DMS153 treated with DMSO at 0.1 percent for 48 hours (cell line): ENCODE measurements at regions not wholly inside any gene's neighbourhood (a gene's known extent, or its start where the extent isn't known, plus 50 kb on each side); places are given as distances from the start of the nearest gene placed in this dataset.
A peak's percentile ranks its signal among the peaks of the same experiment; 100 is the strongest.
"Not testable (repeated sequence)": the region's sequence is repeated elsewhere in the genome, so short reads cannot be mapped to it uniquely, and the experiment has no call there.

Source experiments
- DNase-seq: peaks from one replicate; lab custom pipeline; 2025; ENCODE audit not compliant: unreplicated experiment; lab: John Stamatoyannopoulos, UW

- no peak for DNase-seq
Observed at GRCh38 chr9:82880336-82881050, 182.4 kb downstream of the RASEF start.

- no peak for DNase-seq
Observed at GRCh38 chr9:82882138-82882537, 180.8 kb downstream of the RASEF start.

DNA sequence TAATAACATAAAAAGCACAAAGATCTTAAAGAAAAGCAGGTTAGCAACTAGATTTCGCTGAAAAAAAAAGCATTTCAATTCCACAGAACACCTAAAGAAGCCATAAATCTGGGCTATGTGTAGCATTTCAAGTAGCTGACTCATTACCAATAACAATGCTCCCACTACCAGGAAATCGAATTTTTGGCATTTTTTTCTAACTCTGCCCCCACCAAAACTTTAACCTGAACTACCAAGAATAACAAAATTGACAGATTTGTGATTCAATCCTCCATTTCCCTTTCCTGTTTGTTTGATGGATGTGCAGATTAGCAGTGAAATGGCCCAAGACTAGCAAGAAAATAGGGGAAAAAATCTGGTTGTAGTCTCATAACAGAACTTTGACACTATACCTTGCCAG lies 180.2 kb downstream of the RASEF start:
- DNase-seq = no peak

DNA sequence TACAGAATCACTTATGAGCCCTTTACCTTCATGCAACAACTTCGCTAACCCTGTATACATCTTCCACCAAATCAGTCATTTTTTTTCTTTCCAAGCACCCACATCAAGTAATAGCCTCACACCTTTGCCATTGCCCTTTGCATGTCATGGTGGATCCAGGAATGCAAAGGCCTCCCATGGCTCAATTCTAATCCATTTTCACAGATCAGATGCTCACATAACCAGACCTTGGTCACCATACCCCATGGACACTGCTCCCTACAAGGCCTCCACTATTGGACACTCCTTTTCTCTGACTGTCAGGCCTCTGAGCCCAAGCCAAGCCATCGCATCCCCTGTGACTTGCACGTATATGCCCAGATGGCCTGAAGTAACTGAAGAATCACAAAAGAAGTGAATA lies 179.5 kb downstream of the RASEF start:
- no peak for DNase-seq

- DNase-seq = not testable (repeated sequence)
Observed at GRCh38 chr9:82883974-82884373, 179.0 kb downstream of the RASEF start.

DNA sequence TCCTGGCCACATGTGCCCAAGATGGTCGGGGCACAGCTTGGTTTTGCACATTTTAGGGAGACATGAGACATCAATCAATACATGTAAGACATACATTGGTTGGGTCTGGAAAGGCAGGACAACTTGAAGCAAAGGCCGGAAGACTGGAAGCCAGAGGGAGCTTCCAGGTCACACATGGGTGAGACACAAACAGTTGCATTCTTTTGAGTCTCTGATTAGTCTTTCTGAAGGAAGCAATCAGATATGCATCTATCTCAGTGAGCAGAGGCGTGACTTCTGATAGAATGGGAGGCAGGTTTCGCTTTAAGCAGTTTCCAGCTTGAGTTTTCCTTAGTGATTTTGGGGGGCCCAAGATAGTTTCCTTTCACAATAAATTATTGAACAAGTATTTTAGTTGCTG lies 172.5 kb downstream of the RASEF start:
- no peak for DNase-seq

GRCh38 chr9:82890865-82891264 lies 172.1 kb downstream of the RASEF start:
- no peak for DNase-seq

GRCh38 chr9:82891321-82891720 lies 171.6 kb downstream of the RASEF start:
- no peak for DNase-seq

DNA sequence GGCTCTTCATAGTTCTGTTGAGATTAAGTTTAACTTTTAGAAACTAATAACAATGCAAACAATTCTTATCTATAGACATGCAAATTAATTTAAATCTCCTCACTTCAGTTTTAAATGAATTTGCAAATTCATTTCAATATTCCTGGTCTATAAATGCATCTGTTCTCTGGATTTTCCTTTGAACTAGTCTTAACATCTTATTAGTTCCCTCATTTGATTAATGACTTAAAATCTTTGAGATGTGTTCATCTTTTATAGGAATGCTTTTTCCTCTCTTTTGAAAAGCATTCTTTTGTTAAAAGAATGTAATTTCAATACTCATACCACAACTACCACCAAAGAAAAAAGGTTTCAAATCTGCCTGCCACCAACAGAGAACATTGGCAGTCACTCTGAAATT lies 169.4 kb downstream of the RASEF start:
- no peak for DNase-seq

DNA sequence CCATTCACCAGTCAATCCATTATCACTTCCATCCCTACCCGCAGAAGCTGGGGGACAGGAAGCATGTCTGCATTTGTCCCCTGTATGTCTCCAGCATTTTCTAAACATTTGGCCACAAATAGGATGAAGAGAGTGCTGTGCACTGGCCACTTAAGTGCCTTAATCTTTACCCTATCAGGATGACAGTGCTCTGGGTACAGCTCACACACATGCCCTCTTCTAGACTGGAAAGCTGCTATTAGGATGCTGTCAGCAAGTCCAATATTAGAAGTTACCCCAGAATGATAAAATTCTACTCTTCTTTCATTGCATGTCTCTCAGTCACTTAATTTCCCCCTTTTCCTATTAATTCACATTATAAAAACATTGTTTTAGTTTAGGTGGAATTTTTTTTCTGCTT lies 168.4 kb downstream of the RASEF start:
- DNase-seq = no peak

- no peak for DNase-seq
Observed at GRCh38 chr9:82894961-82895821, 167.8 kb downstream of the RASEF start.

- DNase-seq = no peak
Observed at GRCh38 chr9:82895822-82896110, 167.2 kb downstream of the RASEF start.

DNA sequence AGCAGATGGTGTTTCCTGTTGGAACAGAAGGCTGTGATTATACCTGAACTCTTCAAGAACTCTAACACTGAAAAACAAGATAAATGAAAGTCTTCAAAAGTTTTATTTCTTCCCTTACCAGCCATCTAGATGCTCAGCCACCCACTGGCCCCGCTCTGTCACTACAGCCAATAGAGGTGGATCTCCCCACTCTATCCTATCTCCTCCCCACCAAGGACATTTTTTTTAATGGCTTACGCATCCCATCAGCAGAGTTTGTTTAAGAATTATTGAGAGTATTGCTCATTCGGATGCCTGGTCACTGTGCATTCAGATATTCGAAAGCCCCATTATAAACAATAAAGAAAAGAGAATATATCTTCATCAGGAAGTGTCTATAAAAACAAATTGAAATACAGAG lies 159.4 kb downstream of the RASEF start:
- no peak for DNase-seq

DNA sequence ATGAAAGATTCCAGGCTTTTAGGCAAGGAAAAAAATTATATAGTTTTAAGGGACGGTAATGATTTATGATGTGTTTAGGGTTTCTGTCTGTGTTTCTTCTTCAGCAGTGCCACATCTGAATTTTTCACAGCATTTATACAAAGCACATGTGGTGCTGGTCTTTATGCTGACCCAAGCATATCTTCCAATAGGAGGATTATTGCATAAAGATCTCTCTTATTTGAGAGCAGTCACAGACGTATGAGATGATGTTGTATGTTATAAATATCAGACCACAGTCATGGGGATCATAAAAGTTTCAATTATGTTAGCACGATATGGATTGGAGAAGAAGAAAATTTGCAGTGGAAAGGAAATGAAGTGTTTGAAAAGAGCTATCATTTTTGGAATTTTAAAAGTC lies 150.9 kb downstream of the RASEF start:
- no peak for DNase-seq

DNA sequence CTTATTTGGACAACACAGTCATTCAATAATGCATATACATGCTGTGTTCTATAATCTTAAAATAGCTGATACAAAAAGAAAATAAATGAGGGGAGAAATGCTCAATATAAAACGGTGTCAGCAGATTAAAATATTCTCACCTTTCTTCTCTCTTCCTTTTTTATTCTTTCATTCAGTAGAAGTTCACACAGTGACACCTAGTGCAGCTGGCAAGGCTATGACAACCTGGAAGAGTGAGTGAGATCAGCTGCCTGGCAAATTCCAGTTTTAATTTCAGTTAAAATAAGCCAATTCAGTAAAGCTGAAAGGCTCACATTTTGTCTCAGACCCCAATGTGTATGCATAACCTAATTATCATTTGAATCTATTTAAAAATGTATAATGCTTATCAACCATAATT lies 150.3 kb downstream of the RASEF start:
- DNase-seq = no peak

DNA sequence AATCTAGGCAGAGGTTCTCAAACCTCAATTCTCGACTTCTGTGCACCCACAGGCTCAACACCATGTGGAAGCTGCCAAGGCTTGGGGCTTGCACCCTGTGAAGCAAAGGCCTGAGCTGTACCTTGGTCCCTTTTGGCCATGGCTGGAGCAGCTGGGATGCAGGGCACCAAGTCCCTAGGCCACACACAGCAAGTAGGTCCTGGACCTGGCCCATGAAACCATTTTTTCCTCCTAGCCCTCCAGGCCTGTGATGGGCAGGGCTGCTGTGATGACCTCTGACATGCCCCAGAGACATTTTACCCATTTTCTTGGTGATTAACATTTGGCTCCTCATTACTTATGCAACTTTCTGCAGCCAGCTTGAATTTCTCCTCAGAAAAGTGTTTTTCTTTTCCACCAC lies 146.7 kb downstream of the RASEF start:
- not testable (repeated sequence) for DNase-seq

- no peak for DNase-seq
Observed at GRCh38 chr9:82920154-82920553, 142.8 kb downstream of the RASEF start.

DNA sequence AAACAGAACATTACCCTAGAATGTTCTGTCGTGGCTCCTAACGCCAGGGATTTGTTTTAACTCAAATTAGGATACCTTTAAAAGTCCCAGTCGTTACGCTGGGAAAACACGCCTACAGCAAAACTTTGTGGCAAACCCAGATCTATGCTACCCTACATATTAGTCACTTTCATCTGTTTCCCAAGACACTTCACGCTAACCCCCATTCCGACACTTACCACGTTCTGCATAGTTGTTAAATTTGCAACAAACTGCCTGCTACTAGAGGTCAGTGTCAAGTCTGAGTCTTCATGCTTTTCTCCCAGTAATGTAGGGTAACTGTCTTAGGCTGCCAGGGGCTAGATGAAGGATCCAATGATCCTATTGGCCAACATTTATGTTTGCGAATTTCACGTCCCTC lies 140.3 kb downstream of the RASEF start:
- DNase-seq = no peak

- DNase-seq = peak; percentile 51
Observed at GRCh38 chr9:82923092-82923911, 139.6 kb downstream of the RASEF start.

DNA sequence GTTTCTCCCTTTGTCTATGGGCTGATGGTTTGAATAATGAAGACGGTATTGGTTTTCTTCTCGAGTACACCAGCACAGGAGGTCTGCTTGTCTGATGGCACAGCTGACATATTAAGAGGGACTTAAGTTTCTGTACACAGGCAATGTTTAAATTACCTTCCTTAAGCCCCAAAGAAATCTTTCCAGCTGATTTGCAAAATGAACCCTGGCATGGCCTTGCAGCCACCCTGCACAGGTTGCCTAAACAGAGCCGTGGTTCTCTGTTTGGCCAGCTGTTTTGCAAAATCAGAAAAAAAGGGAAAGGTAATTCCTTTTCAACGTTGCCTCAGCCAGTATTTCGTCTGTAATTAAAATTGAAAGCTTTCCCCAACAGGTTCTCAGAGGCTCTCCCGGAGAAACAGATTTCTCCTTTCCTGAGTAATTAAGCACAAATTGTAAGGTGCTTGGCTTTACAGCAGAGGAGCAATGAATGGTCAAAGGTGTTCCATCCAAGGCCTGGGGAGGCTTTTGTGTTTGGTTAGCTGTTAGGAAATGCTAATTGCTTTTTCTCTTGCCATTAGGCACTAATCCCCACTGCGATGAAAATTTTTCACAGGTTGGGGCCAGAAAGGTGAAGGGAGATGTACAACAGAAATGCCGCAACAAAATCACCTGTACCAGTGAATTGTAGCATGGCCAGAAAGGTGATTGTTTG lies 138.9 kb downstream of the RASEF start:
- DNase-seq = no peak
